GM18520 (cell line): ENCODE measurements at regions not wholly inside any gene's neighbourhood (a gene's known extent, or its start where the extent isn't known, plus 50 kb on each side); places are given as distances from the start of the nearest gene placed in this dataset.
"Not testable (repeated sequence)": the region's sequence is repeated elsewhere in the genome, so short reads cannot be mapped to it uniquely, and the experiment has no call there.

Experiments
- ATAC-seq: cut with Tn5 transposase; IDR thresholded peaks from one replicate; pipeline ENCODE4 v1.9.1; 2021; ENCODE audit not compliant: unreplicated experiment

DNA sequence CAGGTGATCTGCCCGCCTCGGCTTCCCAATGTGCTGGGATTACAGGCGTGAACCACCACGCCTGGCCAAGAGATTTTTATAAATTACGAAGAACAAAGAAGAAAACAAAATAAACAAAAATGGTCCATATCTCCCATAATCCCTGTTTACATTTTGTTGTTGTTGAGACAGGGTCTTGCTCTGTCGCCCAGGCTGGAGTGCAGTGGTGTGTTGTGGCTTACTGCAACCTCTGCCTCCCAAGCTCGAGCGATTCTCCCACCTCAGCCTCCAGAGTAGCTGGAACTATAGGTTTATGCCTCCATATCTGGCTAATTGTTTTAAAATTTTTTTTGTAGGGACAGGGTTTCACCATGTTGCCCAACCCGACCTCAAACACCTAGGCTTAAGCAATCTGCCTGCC lies 156.1 kb downstream of the ZNF664 start:
- no peak for ATAC-seq

DNA sequence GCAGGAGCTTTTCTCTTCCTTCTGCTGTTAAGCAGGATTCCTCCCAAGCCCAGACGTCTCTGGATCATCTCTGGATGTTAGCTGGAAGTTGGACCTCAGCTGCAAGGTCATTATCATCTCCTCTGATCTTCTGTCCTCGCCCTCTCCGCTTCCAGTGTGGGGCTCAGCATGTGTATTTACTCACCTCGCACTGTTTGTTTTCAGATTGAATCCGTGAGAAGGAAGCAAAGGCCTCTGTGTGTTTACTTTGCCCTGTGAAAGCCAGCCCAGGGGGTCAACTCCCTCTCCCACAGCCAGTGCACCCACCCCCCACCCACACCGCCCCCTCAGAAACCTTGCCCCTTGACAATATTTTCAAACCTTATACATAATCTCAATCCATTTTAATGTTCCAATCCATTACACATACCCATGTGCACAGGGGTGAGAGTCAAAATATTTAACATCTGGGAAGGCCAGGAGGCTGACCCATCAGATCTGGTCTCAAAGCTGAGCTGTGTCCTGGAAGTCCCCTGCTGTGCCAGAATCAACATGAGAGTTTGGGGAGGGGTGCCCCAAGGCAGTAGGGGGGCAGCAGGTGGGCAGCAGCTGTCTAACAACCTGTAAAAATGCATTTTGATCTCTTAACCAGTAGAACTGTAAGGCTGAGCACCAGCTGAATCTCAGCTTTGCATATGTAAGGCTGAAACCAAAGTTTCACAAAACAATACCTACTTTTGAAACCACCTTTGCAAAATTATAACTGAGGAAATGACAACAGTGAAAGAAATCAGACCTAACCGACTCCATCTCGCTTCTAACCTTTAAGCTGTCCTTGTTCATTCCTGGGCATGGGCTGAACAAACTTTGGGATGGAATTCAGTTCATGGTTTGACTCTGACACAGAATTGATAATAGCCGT lies 157.9 kb downstream of the ZNF664 start:
- no peak for ATAC-seq

DNA sequence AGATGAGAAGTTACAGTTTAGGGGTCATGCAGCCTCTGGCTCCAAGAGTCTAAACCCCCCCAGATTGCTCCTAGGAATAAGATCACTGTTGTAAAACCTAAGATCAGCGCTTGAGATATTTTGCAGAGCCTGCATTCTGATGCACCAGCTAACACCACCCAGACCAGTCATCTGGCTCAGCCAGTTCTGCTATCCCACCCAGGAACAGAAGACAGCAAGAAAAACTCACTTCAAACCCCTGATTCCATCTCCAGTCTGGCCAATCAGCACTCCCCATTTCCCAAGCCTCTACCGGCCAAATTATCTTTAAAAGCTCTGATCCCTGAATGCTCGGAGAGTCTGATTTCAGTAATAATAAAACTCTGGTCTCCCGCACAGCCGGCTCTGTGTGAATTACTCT lies 158.6 kb downstream of the ZNF664 start:
- no peak for ATAC-seq

DNA sequence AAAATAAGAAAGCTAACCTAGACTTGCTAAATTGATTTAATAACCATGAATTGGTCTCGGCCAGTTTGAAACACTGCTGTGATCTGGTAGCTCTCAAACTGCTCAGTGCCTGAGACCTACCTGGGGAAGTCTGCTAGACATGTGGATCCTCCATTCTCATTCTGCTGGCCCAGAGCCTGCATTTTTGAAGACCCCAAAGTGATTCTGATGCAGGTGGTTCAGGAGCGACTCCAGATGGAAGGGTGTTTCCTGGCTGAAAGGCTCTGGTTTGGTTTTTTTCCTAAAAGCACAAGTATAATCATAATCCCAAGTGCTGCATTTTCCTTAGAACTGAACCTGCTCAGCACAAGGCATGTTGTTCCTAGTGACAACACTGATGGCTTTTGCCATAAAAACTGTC lies 159.5 kb downstream of the ZNF664 start:
- no peak for ATAC-seq

DNA sequence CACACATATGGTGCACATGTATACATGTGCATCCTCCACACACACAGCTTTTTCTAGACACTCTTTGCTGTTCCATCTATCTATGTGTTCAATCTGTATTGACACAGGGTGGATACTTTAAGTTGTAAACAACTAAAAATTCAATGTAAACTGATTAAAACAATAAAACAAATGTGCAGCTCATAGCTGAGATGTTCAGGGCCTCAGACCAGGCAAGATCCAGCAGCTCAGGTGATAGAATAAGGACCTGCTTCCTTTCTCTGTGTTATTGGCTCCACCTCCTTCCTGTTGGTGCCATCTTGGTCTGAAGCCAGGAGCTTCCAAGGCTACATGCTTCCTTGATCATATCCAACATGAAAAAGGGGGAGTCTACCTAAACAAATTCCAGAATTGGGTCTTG lies 158.1 kb upstream of the RFLNA start:
- no peak for ATAC-seq

DNA sequence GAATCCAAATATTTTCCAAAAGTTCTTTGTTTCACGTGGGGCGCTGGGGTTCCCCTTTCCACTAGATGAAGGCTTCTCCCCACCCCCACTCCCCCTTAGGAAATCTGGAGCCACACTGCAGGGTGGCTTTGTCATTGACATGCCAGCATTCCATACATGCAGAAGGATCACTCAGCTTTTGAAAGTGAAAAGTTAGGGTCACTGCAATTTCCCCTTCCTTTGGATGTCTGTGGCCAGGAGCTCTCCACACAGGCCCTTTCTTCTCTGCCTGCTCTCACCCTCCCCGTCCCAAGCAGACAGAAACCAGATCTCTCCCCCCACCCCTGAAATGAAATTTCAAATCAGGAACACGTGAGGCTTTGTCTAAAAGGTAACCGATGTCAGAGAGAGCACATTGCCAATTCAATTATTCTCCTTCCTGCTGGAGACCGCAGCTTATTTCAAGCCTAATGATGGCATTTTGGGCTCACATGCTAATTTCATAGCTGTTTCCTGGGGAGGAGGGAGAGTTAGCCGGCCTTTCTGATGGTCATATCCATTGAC lies 153.9 kb upstream of the RFLNA start:
- ATAC-seq: no peak

DNA sequence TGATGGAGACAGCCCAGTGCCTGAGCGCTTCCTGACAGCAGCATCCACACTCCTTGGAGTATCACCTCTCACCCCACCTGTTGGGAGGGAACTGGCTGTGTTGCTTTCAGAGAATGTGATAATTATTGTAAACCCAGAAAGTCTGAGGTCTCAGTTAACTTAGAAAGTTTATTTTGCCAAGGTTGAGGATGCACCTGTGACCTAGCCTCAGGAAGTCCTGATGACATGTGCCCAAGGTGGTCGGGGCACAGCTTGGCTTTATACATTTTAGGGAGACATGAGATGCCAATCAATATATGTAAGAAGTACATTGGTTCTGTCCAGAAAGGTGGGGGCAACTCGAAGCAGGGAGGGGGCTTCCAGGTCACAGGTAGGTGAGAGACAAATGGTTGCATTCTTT lies 153.3 kb upstream of the RFLNA start:
- ATAC-seq: not testable (repeated sequence)

DNA sequence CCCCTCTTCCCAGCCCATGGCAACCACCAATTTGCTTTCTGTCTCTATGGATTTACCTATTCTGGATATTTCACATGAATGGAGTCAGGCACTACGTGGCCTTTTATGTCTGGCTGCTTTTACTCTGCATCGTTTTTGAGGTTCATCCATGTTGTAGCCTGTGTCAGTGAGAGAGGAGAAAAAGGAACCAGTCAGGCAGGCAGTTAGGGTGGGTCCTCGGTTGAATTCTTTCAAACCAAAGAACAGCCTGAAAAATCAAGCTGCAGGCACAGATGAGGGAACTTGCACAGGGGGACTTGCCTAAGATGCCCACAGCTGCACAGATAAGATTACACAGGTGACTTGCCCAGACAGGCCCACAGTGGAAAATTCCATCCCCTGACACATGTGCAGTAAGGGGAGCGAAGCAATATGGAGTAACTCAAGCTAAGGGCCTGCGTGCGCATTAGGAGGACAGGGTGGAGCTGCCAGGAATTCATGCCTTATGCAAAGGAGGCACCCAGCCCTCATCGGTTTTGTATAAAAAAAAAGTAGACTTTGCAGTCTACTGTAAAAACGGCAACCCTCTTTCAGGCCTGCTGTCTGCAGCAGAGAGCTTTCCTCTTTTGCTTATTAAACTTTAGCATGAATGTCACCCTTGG lies 152.4 kb upstream of the RFLNA start:
- ATAC-seq: no peak

DNA sequence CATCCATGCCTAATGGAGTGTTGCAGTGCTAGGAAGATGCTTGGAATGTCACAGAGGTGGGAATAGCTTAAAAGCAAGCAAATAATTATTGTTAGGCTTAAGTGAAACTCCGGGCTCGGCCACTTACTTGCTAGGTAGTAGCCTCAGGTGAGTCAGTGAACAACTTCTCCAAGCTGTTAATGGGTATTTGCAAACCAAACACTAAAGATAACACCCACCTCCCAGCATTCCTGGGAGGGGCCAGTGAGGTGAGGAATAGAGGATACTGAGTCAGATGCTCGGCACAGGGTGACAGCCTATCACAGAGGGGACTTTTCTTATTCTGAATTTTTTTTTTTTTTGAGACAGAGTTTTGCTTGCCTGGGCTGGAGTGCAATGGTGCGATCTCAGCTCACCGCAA lies 151.2 kb upstream of the RFLNA start:
- no peak for ATAC-seq

DNA sequence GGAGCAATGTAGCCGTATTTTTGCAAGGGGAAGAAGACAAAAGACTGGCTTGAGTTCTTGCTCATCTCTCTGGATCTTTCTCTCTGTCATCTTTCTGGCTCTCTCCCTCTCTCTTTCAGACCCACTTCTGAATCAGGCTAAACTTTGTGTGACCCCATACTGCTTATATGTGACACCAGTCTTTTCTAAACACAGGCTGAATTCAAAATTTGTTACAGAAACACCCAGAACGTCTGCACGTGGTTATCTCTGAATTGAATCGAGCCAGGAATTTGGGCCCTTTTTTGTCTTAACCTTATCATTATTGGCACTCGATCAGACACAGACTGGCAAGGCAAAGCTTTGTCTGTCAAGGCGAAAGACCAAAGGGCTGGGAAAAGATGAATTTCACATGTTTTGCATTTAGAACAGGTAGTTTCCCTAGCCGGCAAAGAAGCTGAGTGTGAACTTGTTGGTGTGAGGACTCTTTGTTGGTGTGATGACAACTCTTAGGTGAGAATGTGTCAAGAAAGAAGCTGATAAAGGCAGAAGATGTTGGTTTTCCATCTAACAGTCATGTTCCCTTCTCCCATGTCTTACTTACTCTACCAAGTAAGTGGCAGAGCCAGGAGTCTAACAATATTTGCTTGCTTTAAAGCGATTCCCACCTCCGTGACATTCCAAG lies 150.2 kb upstream of the RFLNA start:
- ATAC-seq: no peak

DNA sequence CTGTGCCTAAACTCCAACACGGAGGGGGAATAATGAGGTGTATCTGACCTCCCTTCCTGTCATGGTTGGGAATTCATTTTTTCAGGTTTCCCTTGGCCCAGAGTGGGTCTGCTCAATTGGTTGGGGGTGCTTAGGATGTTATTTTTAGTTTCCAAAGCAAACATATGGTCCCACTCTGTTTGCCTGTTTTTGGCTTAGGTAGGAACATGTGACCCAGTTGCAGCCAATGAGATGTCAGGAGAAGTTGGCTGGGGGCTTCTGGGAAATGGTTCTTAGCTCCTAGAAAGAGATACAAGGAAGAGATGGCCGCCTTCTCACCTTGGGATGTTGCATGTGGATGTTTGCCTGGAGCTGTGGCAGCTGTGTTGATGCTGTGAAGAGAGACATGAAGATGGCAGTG lies 147.9 kb upstream of the RFLNA start:
- no peak for ATAC-seq

DNA sequence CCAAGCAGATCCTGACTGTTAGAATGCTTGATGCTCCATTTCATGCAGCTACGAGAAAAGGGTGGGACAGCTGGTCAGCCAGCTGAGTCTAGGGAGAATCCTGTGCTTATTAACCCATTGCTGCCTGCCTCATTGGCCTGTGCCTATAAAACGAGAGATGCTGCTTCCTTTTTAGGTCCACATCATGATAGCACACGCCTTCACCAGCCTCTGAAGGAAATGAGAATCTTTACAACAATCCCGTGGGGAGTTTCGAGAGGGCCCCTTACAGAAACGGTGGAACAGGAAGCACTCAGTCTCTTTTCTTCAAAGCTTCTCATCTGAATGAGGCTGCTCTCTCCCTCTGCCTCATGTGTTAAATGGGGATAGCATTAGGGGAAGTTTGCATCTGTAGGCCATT lies 147.3 kb upstream of the RFLNA start:
- no peak for ATAC-seq

DNA sequence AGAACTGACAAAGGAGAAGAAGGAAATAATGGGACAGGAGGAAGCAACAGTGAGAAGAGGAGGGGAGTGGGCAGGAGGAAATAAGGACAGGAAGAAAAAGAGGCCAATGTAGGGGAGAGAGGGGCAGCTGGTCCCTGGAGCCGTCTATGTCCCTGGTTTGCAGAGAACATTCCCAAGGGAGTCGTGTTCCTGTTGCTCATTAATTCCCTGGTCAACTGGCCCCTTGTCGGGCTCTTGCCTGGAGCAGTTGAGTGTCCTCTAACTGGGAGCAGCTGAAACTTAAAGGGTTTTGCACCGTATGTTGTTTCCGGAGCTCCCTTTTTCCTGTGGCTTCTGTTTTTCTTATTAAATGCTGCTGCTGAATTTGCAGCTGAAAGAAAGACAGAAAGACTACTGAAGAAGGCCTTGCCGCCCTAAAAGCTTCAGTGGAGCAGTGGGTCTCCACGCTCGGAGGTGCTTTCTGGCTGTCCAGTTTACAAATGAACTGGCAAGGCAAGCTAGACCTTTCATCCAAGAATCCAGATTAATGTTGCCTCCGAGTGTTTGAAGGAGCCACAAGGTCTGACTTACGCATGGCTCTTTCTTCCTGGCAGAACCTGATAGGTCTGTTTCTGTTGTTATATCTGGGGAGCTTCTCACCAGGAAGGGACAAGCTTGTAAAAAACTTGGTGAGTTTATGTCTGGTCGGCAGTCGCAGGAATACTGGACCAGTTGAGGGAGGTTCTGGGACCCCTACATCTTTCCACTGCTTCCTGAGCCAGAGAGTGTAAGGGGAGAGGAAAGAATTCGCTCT lies 146.2 kb upstream of the RFLNA start:
- ATAC-seq: no peak

DNA sequence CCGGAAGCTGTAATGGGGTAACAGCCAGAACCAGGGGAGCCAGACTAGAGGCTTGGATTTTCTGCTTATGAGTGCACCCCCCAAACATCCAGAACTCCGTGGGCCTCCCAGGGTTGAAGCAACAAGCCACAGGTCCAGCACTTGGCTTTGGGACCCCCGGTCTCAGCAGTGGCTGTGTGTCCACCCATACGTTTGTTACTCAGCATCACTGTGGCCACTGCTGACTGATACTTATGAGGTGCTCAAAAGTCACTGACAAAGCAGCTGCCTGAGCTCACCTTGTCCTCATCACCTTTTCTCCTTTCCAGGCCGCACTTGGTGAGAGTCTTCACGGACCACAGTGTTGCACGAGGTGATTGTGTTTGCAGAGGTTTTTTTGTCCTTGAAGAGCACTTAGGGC lies 145.6 kb upstream of the RFLNA start:
- no peak for ATAC-seq

DNA sequence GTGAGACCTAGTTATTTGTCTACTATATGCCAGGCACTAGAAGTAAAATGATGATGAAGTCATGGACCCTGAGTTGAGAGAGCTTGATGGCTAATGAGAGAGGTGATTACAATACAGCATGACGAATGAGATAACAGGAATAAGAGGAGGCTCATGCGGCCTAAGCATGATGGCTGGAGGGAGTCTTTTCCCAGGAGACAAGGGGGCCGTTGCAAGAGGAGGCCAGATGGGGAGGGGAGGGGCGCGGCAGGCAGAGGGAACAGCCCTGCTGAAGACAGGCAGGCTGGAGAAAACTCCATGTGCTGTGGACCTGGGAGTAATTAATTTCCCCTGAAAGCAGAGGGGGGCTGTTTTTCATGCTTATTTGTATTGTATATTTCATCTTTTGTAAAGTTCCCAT lies 144.7 kb upstream of the RFLNA start:
- ATAC-seq: no peak

DNA sequence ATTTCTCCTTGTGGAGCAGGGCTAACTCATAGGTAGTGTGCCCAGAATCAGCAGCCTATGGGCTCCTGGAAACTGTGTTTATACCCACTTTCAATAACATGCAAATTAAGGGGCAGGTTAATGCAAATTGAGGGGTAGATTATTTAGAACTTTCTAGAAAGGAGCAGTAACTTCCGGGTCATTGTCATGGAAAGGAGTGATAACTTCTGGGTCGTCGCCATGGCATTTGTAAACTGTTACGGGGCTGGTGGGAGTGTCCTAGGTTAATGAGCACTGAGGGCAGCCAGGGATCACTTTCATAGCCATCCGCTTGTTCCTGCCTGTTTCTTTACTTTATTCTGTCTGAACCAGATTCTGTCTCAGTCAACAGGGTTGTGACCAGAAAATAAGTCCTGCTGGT lies 143.3 kb upstream of the RFLNA start:
- no peak for ATAC-seq

DNA sequence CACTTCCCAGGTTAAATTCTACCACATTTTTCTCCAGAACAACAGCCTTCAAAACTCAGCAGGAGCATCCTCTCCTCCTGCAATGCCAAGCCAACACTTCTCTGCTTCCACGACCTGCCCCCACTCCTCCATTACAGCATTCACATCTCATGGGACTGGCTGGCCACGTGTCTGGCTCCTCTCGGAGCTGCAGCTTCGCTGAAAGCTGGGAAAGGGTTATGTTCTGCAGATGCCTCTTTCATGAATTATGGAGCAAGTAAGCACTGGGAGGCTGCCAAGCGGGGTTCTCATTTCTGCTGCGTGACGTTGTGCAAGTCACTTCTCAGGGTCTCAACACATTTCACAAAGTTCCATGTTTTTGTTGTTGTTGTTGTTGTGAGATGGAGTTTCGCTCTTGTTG lies 142.2 kb upstream of the RFLNA start:
- no peak for ATAC-seq

DNA sequence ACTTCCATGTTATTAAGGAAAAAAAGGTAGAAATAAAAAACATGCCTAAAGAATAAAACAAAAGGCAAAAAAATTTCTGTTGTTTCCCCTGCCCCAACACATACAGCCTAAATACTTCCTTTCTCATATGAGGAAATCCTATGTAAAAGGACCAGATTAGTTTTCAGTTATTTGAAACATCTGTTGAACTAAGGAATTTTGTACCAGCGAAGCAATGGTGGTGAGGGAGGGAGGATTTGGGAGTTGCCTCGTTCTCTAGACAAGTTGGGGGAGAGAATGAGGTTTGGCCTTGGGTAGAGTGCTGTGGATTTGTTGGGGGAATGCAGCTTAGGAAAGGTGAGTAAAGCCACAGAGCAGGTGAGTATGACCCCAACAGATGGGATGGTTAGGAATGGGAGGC lies 141.5 kb upstream of the RFLNA start:
- no peak for ATAC-seq

DNA sequence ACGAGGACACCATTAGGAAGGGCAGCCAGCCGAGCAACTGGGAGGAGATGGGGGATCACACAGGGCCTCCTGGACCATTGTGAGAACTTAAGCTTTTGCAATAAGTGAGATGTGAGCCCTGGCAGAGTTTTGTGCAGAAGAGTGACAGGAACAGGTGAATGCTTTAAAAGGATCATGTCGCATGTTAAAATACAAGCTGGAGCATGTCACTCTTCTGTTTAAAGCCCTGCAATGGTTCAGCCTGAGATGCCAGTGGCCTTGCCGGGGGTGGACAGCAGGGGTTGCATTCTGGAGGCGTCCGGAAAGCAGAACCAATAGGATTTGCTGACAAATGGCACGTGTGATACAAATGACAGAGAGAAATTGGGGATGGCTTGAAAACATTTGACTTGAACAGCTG lies 137.5 kb upstream of the RFLNA start:
- no peak for ATAC-seq

DNA sequence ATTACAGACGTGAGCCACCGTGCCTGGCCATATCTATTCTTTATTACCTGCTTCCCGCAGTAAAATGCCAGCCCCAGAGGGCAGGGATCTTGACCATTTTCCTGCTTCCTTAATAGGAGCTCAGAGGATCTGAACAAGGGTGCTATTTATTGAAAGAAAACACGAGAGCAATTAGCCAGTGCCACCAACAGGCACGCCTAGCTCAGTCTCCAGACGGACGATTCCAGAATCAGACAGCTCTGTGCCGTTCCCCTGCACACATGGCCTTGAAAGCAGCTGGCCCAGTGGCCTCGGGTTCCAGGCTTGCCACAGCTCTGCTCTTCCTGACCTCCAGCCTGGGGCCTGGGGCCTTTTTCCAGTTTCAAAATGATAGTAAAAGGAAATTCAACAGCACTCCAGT lies 135.2 kb upstream of the RFLNA start:
- ATAC-seq: no peak

DNA sequence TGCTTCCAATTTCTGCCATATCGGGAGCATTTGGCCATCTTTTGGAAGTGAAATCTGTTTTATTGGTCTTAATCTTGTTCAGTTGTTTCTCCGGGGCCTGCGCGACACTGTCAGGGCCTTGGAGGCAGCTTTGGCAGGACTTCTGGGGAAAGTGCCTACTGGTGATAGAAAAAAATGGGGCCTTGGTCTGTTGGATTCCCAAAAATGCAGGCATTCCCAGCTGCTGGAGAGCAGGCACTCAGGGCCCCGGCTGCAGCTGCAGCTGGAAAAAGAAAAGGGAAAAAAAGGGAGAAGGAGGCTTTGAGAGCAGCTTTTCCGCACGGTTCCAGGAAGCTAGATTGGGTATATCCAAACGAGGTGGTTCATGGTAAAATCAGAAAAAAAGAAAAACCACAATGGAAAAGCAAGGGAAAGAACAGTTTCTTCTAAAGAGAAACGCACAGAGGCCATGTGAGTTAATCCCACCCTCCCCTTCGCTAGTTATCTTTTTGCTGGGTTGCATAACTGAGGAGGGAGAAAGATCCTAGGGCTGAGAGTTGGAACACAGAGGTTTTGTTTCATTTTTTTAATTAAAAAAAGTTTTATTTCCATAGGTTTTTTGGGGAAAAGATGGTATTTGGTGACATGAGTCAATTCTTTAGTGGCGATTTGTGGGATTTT lies 134.7 kb upstream of the RFLNA start:
- ATAC-seq: no peak
